Activated CD4-positive, alpha-beta T cell treated with anti-CD3 and anti-CD28 coated beads, Interleukin-2, amount 10 ng/mL, durations not matched to agents 7 days and 5 days (primary cell): ENCODE measurements at regions not wholly inside any gene's neighbourhood (a gene's known extent, or its start where the extent isn't known, plus 50 kb on each side); places are given as distances from the start of the nearest gene placed in this dataset.

ENCODE experiments used
- CTCF ChIA-PET: fragments of 350-600 bp; sonication (Branson Sonifier 250); formaldehyde crosslinking; loops from one replicate; lab custom pipeline; 2021; ENCODE audit warnings: antibody characterized with exemption; lab: Charles Lee
- POLR2A ChIA-PET: fragments of 350-600 bp; sonication (Branson Sonifier 250); formaldehyde crosslinking; loops from one replicate; lab custom pipeline; 2021; ENCODE audit warnings: antibody characterized with exemption; lab: Charles Lee
- DNase-seq: peaks from one replicate; pipeline ENCODE4 v3.0.0-alpha.2; 2020
- H3K27ac Mint-ChIP-seq: one replicate; pipeline ENCODE4 v1.8.0; 2021; ENCODE audit warnings: mild to moderate bottlenecking, moderate library complexity, mixed read lengths
- H3K27me3 Mint-ChIP-seq: one replicate; pipeline ENCODE4 v1.8.0; 2021; ENCODE audit warnings: mixed read lengths
- H3K36me3 Mint-ChIP-seq: one replicate; pipeline ENCODE4 v1.8.0; 2021; ENCODE audit warnings: low read depth, mixed read lengths
- H3K4me1 Mint-ChIP-seq: one replicate; pipeline ENCODE4 v1.8.0; 2021; ENCODE audit warnings: mixed read lengths
- H3K4me3 Mint-ChIP-seq: one replicate; pipeline ENCODE4 v1.8.0; 2021; ENCODE audit warnings: mild to moderate bottlenecking, moderate library complexity, mixed read lengths
- H3K9me3 Mint-ChIP-seq: one replicate; pipeline ENCODE4 v1.8.0; 2021; ENCODE audit warnings: mixed read lengths

- Mint-ChIP-seq H3K36me3 (no peaks in the 10 kb centered on the region), H3K27me3 (peaks cover 34% of the 10 kb centered on the region), H3K27ac (no peak overlapping the region), H3K9me3 (no peaks in the 10 kb centered on the region), H3K4me3 (no peak overlapping the region), H3K4me1 (no peaks in the 10 kb centered on the region)
- no peak for DNase-seq
- ChIA-PET POLR2A (no interaction called here), CTCF (interaction anchor here (0.7 kb wide), 1 partner anchor 105 kb away, joined by 3 read pairs; no protein-coding TSS in a partner anchor)
Measured at GRCh38 chr17:57174591-57174990, 81.7 kb upstream of the MSI2 start.

- no peaks in the 10 kb centered on the region for H3K36me3 Mint-ChIP-seq
- CTCF ChIA-PET: no interaction called here
- H3K4me1 Mint-ChIP-seq: no peaks in the 10 kb centered on the region
Measured at GRCh38 chr17:57178839-57179238, 77.5 kb upstream of the MSI2 start.

GRCh38 chr17:57182621-57183020 is 73.7 kb upstream of the MSI2 start:
- no peaks in the 10 kb centered on the region for H3K9me3 Mint-ChIP-seq
- no peak overlapping the region for H3K4me3 Mint-ChIP-seq
- H3K27me3 Mint-ChIP-seq: peaks cover 12% of the 10 kb centered on the region
- no peaks in the 10 kb centered on the region for H3K36me3 Mint-ChIP-seq
- H3K27ac Mint-ChIP-seq: no peak overlapping the region
- no peaks in the 10 kb centered on the region for H3K4me1 Mint-ChIP-seq
- no peak for DNase-seq
- ChIA-PET CTCF (no interaction called here), POLR2A (interaction anchor here (0.5 kb wide), 1 partner anchor 1311 kb away, joined by 6 read pairs; no protein-coding TSS in a partner anchor)

More at GRCh38 chr17:57178839-57179238, 77.5 kb upstream of the MSI2 start:
- H3K9me3 Mint-ChIP-seq: no peaks in the 10 kb centered on the region
- no peak overlapping the region for H3K4me3 Mint-ChIP-seq
- DNase-seq: no peak
- POLR2A ChIA-PET: no interaction called here
- peaks cover 25% of the 10 kb centered on the region for H3K27me3 Mint-ChIP-seq
- no peak overlapping the region for H3K27ac Mint-ChIP-seq

GRCh38 chr17:57186226-57187019 is 69.9 kb upstream of the MSI2 start:
- no peaks in the 10 kb centered on the region for H3K9me3 Mint-ChIP-seq
- ChIA-PET CTCF (interaction anchor here (0.6 kb wide), 1 partner anchor 36 kb away, joined by 5 read pairs; no protein-coding TSS in a partner anchor), POLR2A (no interaction called here)
- no peaks in the 10 kb centered on the region for H3K36me3 Mint-ChIP-seq
- DNase-seq: no peak
- no peak overlapping the region for H3K27ac Mint-ChIP-seq
- H3K4me3 Mint-ChIP-seq: no peak overlapping the region
- H3K4me1 Mint-ChIP-seq: no peaks in the 10 kb centered on the region
- peaks cover 11% of the 10 kb centered on the region for H3K27me3 Mint-ChIP-seq

- Mint-ChIP-seq H3K27ac (no peak overlapping the region), H3K36me3 (no peaks in the 10 kb centered on the region), H3K9me3 (no peaks in the 10 kb centered on the region), H3K4me3 (no peak overlapping the region), H3K27me3 (peaks cover 11% of the 10 kb centered on the region), H3K4me1 (no peaks in the 10 kb centered on the region)
- CTCF ChIA-PET: no interaction called here
- POLR2A ChIA-PET: no interaction called here
- DNase-seq: no peak
Measured at GRCh38 chr17:57187391-57187790, 68.9 kb upstream of the MSI2 start.

GRCh38 chr17:57195785-57196460 is 60.4 kb upstream of the MSI2 start:
- ChIA-PET POLR2A (no interaction called here), CTCF (no interaction called here)
- H3K27ac Mint-ChIP-seq: no peak overlapping the region
- peaks cover 8% of the 10 kb centered on the region for H3K27me3 Mint-ChIP-seq
- no peaks in the 10 kb centered on the region for H3K36me3 Mint-ChIP-seq
- no peaks in the 10 kb centered on the region for H3K4me1 Mint-ChIP-seq
- DNase-seq: no peak
- H3K9me3 Mint-ChIP-seq: peaks cover 7% of the 10 kb centered on the region
- no peak overlapping the region for H3K4me3 Mint-ChIP-seq

- no peak for DNase-seq
- peaks cover 8% of the 10 kb centered on the region for H3K27me3 Mint-ChIP-seq
- ChIA-PET POLR2A (interaction anchor here (0.6 kb wide), 1 partner anchor 619 kb away, joined by 11 read pairs; no protein-coding TSS in a partner anchor), CTCF (interaction anchor here (0.6 kb wide), 2 partner anchors 19 to 1405 kb away, joined by 3 read pairs; no protein-coding TSS in a partner anchor)
- no peaks in the 10 kb centered on the region for H3K36me3 Mint-ChIP-seq
- H3K27ac Mint-ChIP-seq: no peak overlapping the region
- no peaks in the 10 kb centered on the region for H3K4me1 Mint-ChIP-seq
- peaks cover 7% of the 10 kb centered on the region for H3K9me3 Mint-ChIP-seq
- H3K4me3 Mint-ChIP-seq: no peak overlapping the region
Measured at GRCh38 chr17:57197466-57198071, 58.8 kb upstream of the MSI2 start.

- H3K27ac Mint-ChIP-seq: no peak overlapping the region
- no peak overlapping the region for H3K4me3 Mint-ChIP-seq
- peaks cover 10% of the 10 kb centered on the region for H3K27me3 Mint-ChIP-seq
- ChIA-PET CTCF (no interaction called here), POLR2A (no interaction called here)
- no peaks in the 10 kb centered on the region for H3K9me3 Mint-ChIP-seq
- H3K36me3 Mint-ChIP-seq: no peaks in the 10 kb centered on the region
- no peak for DNase-seq
- no peaks in the 10 kb centered on the region for H3K4me1 Mint-ChIP-seq
Measured at GRCh38 chr17:57201481-57201880, 54.8 kb upstream of the MSI2 start.

GRCh38 chr17:57203040-57203439 is 53.3 kb upstream of the MSI2 start:
- Mint-ChIP-seq H3K36me3 (no peaks in the 10 kb centered on the region), H3K27ac (no peak overlapping the region), H3K27me3 (peaks cover 8% of the 10 kb centered on the region), H3K9me3 (no peaks in the 10 kb centered on the region), H3K4me1 (no peaks in the 10 kb centered on the region), H3K4me3 (no peak overlapping the region)
- CTCF ChIA-PET: no interaction called here
- DNase-seq: no peak
- POLR2A ChIA-PET: no interaction called here
